Activated naive CD8-positive, alpha-beta T cell (primary cell): ENCODE measurements at regions not wholly inside any gene's neighbourhood (a gene's known extent, or its start where the extent isn't known, plus 50 kb on each side); places are given as distances from the start of the nearest gene placed in this dataset.
"Not testable (repeated sequence)": the region's sequence is repeated elsewhere in the genome, so short reads cannot be mapped to it uniquely, and the experiment has no call there.

Source experiments
- H3K27ac Mint-ChIP-seq: one replicate; pipeline ENCODE4 v1.8.0; 2021; ENCODE audit warnings: mixed read lengths
- H3K27me3 Mint-ChIP-seq: one replicate; pipeline ENCODE4 v1.8.0; 2021; ENCODE audit warnings: mixed read lengths
- H3K36me3 Mint-ChIP-seq: one replicate; pipeline ENCODE4 v1.8.0; 2021; ENCODE audit warnings: mixed read lengths
- H3K4me1 Mint-ChIP-seq: one replicate; pipeline ENCODE4 v1.8.0; 2021; ENCODE audit warnings: low read depth, mixed read lengths
- H3K4me3 Mint-ChIP-seq: one replicate; pipeline ENCODE4 v1.8.0; 2021; ENCODE audit warnings: mild to moderate bottlenecking, mixed read lengths
- H3K9me3 Mint-ChIP-seq: one replicate; pipeline ENCODE4 v1.8.0; 2021; ENCODE audit warnings: low read depth, mixed read lengths

GRCh38 chrX:45840411-45840950, 639.8 kb upstream of the DIPK2B start:
- Mint-ChIP-seq H3K9me3 (no peaks in the 10 kb centered on the region), H3K27me3 (no peaks in the 10 kb centered on the region), H3K4me3 (no peak overlapping the region), H3K4me1 (peaks cover 31% of the 10 kb centered on the region), H3K36me3 (peaks cover 12% of the 10 kb centered on the region), H3K27ac (no peak overlapping the region)

DNA sequence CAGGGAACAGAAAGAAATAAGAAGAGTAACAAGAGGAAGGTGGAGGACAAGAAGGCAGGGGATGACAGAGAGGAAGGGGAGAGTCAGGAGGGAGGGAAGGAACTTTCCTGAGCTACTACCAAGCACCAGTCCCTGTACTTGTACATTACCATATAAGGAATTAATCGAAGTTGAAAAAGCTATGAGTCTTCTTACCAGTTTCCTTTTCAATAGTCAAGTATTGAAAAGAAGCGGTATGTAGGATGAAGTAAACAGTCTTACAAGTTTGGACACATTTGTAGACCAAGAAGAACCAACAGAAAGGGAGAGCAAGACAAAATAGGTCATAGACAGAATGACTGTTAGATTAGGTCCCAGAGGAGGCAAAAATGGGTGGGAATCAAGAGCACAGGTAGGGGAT, 629.7 kb upstream of the DIPK2B start:
- Mint-ChIP-seq H3K9me3 (no peaks in the 10 kb centered on the region), H3K4me3 (peak overlapping the region; percentile 27), H3K27ac (peak overlapping the region; percentile 80), H3K4me1 (peaks cover 29% of the 10 kb centered on the region), H3K36me3 (peaks cover 21% of the 10 kb centered on the region), H3K27me3 (no peaks in the 10 kb centered on the region)

DNA sequence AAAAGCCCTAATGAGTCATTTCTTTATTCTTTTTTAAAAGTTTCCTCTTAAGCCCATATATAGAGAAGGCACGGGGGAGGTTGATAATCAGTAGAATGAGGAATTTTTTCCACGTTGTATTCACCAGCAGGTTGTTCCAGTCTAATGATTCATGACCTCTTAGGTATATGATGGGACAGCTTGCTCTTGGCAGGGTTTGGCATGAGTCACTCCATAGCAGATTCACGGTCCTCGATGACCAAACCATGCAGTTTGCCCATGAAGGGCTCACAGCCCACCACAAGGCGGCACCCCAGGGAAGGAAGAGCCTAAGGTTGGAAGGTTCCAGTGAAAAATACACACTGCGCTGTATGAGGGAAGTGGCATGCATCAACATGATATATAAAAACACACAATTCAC, 623.8 kb upstream of the DIPK2B start:
- Mint-ChIP-seq H3K9me3 (no peaks in the 10 kb centered on the region), H3K27ac (peak overlapping the region; percentile 85), H3K4me3 (peak overlapping the region; percentile 56), H3K27me3 (no peaks in the 10 kb centered on the region), H3K36me3 (peaks cover 12% of the 10 kb centered on the region), H3K4me1 (peaks cover 41% of the 10 kb centered on the region)

GRCh38 chrX:45823536-45823935, 622.9 kb upstream of the DIPK2B start:
- Mint-ChIP-seq H3K27me3 (no peaks in the 10 kb centered on the region), H3K4me1 (peaks cover 48% of the 10 kb centered on the region), H3K27ac (peak overlapping the region; percentile 85), H3K4me3 (peak overlapping the region; percentile 56), H3K36me3 (peaks cover 14% of the 10 kb centered on the region), H3K9me3 (peaks cover 3% of the 10 kb centered on the region)

GRCh38 chrX:45822124-45822523, 621.4 kb upstream of the DIPK2B start:
- H3K9me3 Mint-ChIP-seq = peaks cover 3% of the 10 kb centered on the region
- peaks cover 12% of the 10 kb centered on the region for H3K36me3 Mint-ChIP-seq
- H3K4me3 Mint-ChIP-seq = no peak overlapping the region
- H3K4me1 Mint-ChIP-seq = peaks cover 48% of the 10 kb centered on the region
- peak overlapping the region; percentile 50 for H3K27ac Mint-ChIP-seq
- no peaks in the 10 kb centered on the region for H3K27me3 Mint-ChIP-seq

- peaks cover 3% of the 10 kb centered on the region for H3K9me3 Mint-ChIP-seq
- H3K27ac Mint-ChIP-seq = peak overlapping the region; percentile 90
- peaks cover 37% of the 10 kb centered on the region for H3K4me1 Mint-ChIP-seq
- H3K27me3 Mint-ChIP-seq = no peaks in the 10 kb centered on the region
- H3K4me3 Mint-ChIP-seq = peak overlapping the region; percentile 70
- peaks cover 11% of the 10 kb centered on the region for H3K36me3 Mint-ChIP-seq
Observed at GRCh38 chrX:45818913-45819312, 618.2 kb upstream of the DIPK2B start.

GRCh38 chrX:45815441-45815840, 614.8 kb upstream of the DIPK2B start:
- H3K4me1 Mint-ChIP-seq = peaks cover 42% of the 10 kb centered on the region
- H3K4me3 Mint-ChIP-seq = no peak overlapping the region
- H3K36me3 Mint-ChIP-seq = peaks cover 24% of the 10 kb centered on the region

DNA sequence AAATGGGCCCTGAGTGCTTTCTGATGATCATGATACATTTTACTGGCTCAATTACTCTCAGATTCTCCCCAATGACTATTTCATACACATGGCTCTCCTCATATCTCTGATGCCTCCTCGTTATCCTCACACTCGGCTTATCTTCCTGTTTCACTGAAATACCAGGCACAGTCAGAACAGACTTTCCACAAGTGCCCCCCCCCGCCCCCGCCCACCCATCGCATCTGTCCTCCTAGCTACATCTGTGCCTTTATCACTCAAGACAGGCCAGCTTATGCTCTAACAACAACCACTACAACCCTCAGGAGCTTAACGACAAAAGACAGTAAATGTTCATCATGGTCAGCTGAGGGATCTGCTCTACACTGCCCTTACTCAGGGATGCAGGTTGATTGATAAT, 610.6 kb upstream of the DIPK2B start:
- Mint-ChIP-seq H3K4me1 (peaks cover 71% of the 10 kb centered on the region), H3K27me3 (no peaks in the 10 kb centered on the region), H3K4me3 (peak overlapping the region; percentile 52), H3K27ac (peak overlapping the region; percentile 95), H3K36me3 (peaks cover 28% of the 10 kb centered on the region), H3K9me3 (no peaks in the 10 kb centered on the region)

More at GRCh38 chrX:45815441-45815840, 614.8 kb upstream of the DIPK2B start:
- Mint-ChIP-seq H3K27me3 (no peaks in the 10 kb centered on the region), H3K27ac (peak overlapping the region; percentile 68), H3K9me3 (peaks cover 3% of the 10 kb centered on the region)

DNA sequence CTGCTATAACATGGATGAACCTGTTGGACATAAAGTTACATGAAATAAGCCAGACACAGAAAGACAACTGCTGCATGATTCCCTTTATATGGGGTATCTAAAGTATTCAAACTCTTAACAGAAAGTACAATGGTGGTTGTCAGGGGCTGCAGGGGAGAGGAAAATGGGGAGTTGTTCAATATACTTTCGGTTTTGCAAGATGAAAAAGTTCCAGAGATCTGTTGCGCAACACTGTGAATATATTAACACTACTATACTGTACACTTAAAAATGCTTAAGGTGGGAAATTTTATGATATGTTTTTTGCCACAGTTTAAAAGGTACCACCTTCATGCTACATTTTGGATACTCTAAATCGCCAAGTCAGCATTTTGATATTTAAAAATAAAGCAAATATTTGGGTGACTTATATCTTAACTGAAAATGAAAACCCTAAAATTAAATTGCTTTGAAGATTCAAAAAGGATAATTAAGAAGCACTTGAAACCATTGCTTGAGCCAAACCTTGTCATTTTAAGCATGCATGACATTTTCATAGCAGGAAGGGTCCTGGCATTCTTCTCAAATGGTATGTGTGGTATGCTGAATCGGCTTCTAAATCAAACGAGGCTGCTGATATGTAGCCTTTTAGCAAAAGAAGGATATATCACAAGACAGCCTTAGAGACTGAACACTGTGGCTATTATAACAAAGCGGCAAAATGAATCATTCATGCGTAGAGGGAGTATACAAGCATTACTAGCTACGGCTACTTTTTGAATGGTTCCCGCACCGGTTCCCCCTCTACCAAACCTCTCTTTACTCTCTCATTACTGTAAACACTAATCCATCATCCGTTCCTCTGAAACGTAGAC, 607.1 kb upstream of the DIPK2B start:
- H3K36me3 Mint-ChIP-seq = peaks cover 23% of the 10 kb centered on the region
- peak overlapping the region; percentile 77 for H3K4me3 Mint-ChIP-seq
- peaks cover 86% of the 10 kb centered on the region for H3K4me1 Mint-ChIP-seq
- no peaks in the 10 kb centered on the region for H3K9me3 Mint-ChIP-seq
- peak overlapping the region; percentile 97 for H3K27ac Mint-ChIP-seq
- H3K27me3 Mint-ChIP-seq = no peaks in the 10 kb centered on the region

- H3K27me3 Mint-ChIP-seq = no peaks in the 10 kb centered on the region
- peaks cover 22% of the 10 kb centered on the region for H3K36me3 Mint-ChIP-seq
- H3K27ac Mint-ChIP-seq = peak overlapping the region; percentile 97
- H3K9me3 Mint-ChIP-seq = no peaks in the 10 kb centered on the region
- H3K4me3 Mint-ChIP-seq = peak overlapping the region; percentile 77
- H3K4me1 Mint-ChIP-seq = peaks cover 89% of the 10 kb centered on the region
Observed at GRCh38 chrX:45806410-45807121, 605.9 kb upstream of the DIPK2B start.

- H3K4me3 Mint-ChIP-seq = peak overlapping the region; percentile 60
- H3K27me3 Mint-ChIP-seq = no peaks in the 10 kb centered on the region
- peaks cover 76% of the 10 kb centered on the region for H3K4me1 Mint-ChIP-seq
- H3K9me3 Mint-ChIP-seq = no peaks in the 10 kb centered on the region
- H3K36me3 Mint-ChIP-seq = peaks cover 12% of the 10 kb centered on the region
- H3K27ac Mint-ChIP-seq = peak overlapping the region; percentile 97
Observed at GRCh38 chrX:45804276-45804675, 603.6 kb upstream of the DIPK2B start.

DNA sequence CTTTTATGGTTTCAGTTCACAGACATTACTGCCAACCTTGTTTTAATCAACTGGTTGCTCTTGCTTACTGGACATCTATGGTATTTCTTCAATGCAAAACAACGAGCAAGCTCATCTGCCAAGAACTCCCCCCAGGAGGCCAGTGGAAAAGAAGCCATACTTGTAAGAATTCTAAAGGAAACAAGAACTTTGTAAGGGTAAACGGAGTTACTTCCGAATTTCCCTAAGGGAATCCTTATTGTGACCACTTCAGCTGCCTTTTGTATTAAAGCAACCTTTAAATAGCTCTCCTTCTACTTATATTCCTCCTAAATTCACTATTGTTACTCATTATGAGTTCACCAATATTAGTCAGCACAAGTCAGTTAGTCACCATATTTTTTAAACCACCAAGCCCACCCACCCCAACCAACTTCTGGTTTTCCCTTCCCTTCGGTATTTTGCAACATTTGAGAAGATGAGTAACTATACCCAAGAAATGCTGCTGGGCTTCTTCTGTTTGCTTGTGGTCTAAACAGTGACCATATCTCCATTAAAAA, 602.8 kb upstream of the DIPK2B start:
- H3K4me3 Mint-ChIP-seq = peak overlapping the region; percentile 77

DNA sequence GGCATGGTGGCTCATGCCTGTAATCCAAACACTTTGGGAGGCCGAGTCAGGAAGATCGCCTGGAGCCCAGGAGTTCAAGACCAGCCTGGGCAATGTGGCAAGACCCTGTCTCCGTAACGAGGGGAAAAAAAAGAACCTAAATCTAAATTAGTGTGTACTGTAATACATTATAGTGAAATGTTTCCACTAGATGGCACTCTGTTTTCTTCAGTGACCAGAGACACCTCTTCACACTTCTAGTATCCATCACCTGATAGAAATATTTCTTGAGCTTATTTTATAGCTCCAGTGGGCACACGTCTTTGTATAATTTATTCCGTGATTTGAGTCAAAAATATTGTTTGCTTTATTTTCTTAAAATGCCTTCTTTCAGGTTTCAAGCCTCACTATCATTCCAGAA, 600.9 kb upstream of the DIPK2B start:
- Mint-ChIP-seq H3K4me1 (peaks cover 67% of the 10 kb centered on the region), H3K36me3 (peaks cover 15% of the 10 kb centered on the region), H3K9me3 (no peaks in the 10 kb centered on the region), H3K27me3 (no peaks in the 10 kb centered on the region), H3K4me3 (peak overlapping the region; percentile 77), H3K27ac (peak overlapping the region; percentile 97)

More for the DNA sequence above, 602.8 kb upstream of the DIPK2B start:
- H3K9me3 Mint-ChIP-seq = no peaks in the 10 kb centered on the region
- H3K36me3 Mint-ChIP-seq = peaks cover 8% of the 10 kb centered on the region
- H3K27ac Mint-ChIP-seq = peak overlapping the region; percentile 97
- no peaks in the 10 kb centered on the region for H3K27me3 Mint-ChIP-seq
- peaks cover 76% of the 10 kb centered on the region for H3K4me1 Mint-ChIP-seq

GRCh38 chrX:45800746-45801453, 600.2 kb upstream of the DIPK2B start:
- Mint-ChIP-seq H3K27ac (peak overlapping the region; percentile 97), H3K4me3 (peak overlapping the region; percentile 77), H3K36me3 (peaks cover 15% of the 10 kb centered on the region), H3K4me1 (peaks cover 67% of the 10 kb centered on the region)
- H3K27me3 Mint-ChIP-seq, H3K9me3 Mint-ChIP-seq: not testable (repeated sequence)
